CD4-positive, alpha-beta T cell treated with Interleukin-17A for 4 hours (primary cell): ENCODE measurements at regions not wholly inside any gene's neighbourhood (a gene's known extent, or its start where the extent isn't known, plus 50 kb on each side); places are given as distances from the start of the nearest gene placed in this dataset.
"Not testable (repeated sequence)": the region's sequence is repeated elsewhere in the genome, so short reads cannot be mapped to it uniquely, and the experiment has no call there.

Experiments
- DNase-seq: peaks from one replicate; pipeline ENCODE4 v3.0.0-alpha.2; 2020; ENCODE audit warnings: mixed read lengths

DNA sequence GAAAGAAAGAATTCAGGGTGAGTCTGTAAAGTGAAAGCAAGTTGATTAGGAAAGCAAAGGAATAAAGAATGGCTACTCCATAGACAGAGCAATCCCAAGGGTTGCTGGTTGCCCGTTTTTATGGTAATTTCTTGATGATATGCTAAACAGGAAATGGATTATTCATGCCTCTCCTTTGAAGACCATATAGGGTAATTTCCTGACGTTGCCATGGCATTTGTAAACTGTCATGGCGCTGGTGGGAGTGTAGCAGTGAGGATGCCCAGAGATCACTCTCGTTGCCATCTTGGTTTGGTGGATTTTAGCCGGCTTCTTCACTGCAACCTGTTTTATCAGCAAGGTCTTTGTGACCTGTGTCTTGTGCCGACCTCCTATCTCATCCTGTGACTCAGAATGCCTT lies 287.4 kb upstream of the ERCC4 start:
- not testable (repeated sequence) for DNase-seq

DNA sequence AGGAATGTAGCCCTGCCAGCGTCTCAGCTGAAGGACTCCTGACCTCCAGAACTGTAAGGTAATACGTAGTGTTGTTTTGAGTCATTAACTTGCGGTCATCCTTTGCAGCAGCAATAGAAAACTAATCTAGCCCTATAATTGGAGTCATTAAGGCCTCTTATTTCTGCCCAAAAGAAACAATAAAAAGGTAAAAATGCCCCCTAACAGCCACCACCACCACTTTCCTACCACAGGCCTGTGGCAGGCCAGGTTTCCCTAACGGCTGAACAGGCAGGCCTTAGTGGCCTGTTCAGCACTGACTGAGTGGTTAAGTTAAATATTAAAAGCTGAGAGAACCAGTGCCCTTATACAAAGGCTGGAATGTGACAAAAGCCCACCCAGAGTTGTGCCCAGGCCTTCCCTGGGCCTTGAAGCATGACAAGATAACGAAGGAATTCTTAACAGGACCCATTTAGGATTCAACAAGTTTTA lies 286.5 kb upstream of the ERCC4 start:
- DNase-seq, result no peak

DNA sequence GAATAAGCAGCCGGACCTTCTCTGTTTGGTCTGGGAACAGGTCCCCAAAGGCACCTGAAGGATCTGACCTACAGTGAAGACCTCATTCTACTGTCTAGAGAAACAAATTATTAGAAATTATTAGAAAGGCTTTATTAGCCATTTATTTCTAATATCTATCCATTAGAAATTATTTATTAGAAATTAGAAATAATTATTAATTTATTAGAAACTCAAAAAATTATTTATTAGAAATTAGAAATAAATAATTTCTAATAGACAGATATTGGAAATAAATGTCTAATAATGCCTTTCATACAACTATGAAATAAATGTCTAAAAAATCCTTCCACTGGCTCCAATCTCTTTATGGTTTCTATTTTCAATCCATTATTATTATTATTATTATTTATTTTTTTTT lies 285.7 kb upstream of the ERCC4 start:
- no peak for DNase-seq

DNA sequence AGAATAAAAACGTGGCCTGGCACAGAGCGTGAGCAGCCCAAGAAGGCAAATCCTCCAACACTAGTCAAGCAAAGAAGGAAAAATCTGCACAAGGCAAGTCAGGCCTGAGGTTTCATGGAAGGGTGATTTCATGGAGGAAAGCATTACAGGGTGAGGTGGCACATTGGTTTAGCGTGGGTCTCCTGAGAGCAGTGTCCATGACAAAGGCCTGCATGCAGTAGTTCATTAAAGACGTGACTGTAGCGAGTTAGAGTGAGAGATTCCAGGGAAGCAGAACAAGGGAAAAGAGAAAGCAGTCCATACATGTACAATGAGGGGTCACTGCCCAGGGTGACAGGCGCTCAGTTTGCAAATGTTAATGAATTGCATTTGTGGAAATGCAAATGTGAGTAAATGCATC lies 285.0 kb upstream of the ERCC4 start:
- DNase-seq, result no peak

DNA sequence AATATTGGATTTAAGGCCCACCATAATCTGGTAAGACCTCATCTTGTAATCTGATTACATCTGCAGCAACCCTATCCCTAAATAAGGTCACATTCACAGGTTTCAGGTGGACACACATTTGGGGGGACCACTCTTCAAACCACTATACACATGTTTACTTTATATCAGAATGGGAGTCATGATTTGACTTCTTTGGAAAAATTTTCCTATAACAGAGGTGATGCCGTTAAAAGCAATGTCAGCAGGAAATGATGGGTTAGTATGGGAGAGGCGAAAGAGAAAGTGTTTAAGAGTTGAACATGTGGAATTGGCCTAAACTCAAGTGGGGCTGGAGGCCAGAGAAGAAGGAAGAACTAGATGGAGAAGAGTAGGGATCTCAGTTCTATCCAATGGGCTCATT lies 281.7 kb upstream of the ERCC4 start:
- DNase-seq, result no peak

DNA sequence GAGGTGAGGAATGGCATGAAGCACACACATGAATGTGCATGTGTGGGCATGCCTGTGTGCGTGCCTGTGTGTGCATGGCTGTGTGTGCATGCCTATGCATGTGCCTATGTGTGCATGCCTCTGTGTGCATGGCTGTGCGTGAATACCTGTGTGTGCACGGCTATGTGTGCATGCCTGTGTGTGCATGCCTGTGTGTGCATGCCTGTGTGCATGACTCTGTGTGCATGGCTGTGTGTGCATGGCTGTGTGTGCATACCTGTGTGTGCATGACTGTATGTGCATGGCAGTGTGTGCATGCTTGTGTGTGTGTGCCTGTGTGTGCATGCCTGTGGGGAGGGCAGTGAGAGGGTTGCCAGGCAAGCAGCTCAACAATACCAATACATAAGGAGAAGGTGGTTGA lies 276.5 kb upstream of the ERCC4 start:
- DNase-seq, result no peak

DNA sequence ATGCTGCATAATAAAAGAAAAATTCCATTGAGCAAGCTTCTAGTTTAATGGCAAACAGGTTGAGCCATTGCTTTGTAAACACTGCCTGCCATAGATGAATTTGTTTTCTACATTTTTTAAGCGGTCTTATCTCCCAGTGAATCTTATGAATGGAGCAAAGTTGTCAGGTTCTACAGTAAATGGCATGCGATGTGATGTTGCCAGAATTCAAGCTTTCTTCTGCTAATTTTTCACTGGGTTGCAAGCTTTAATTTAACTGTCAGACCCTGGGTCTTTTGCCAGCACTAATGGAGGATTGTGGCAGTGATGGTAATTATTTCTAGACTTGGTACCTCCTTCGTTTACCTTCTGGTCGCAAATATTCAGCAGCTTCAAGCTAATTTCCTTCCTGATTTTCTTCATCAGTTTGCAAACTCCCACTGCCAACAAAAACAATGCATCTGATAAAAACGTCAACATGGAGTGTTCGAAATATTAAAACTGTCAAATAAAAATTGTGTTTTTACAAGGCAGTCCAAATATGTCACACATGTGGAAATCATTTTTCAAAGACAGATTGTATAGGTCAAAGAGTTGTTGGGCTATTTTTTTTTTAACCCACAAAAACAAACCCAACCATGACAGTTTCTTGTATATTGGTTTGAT lies 274.2 kb upstream of the ERCC4 start:
- DNase-seq, result no peak

DNA sequence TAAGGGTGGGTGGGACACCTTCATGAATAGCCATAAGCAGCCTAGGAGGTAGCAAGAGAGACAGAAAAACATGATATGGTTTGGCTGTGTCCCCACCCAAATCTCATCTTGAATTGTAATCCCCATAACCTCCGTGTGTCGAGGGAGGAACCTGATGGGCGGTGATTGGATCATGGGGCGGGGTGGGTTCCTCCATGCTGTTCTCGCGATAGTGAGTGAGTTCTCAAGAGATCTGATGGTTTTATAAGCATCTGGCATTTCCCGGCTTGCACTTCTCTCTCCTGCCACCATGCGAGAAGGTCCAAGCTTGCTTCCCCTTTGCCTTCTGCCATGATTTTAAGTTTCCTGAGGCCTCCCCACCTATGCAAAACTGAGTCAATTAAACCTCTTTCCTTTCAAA lies 259.1 kb upstream of the ERCC4 start:
- DNase-seq, result no peak

DNA sequence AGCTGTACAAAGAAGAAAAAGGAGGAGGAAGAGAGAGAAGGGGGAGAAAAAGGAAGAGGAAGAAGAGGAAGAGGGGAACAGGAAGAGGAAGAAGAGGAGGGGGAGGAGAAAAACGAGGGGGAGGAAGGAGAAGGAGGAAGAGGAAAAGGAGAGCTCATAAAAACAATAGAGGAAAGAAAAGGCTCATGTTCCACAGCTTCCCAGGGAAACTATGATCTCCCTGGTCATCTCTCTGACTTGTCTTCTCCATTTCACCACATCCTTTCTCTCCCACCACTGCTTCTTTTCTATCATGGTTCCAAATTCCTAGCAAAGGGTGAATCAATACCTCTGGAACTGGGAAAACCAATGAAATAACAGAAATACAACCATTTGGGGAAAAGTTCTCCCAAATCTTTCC lies 254.1 kb upstream of the ERCC4 start:
- DNase-seq, result no peak

DNA sequence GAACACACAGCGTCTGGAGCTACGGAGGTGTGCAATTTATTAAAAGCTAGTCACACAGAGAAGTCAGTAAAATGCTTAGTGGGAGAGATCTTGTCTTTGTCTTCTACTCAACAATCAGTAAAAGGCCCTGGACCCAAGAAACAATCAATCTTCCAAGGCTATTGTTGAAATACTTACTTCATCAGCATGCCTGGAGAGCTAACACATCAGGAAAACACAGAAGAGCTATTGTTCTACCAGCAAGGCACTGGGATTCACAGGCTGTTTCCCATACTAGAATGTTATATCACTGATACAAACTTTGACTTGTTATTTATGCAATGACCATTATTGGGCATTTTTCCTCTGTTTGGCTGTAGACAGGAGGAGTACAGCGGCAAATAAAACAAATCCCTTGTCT lies 247.8 kb upstream of the ERCC4 start:
- no peak for DNase-seq

DNA sequence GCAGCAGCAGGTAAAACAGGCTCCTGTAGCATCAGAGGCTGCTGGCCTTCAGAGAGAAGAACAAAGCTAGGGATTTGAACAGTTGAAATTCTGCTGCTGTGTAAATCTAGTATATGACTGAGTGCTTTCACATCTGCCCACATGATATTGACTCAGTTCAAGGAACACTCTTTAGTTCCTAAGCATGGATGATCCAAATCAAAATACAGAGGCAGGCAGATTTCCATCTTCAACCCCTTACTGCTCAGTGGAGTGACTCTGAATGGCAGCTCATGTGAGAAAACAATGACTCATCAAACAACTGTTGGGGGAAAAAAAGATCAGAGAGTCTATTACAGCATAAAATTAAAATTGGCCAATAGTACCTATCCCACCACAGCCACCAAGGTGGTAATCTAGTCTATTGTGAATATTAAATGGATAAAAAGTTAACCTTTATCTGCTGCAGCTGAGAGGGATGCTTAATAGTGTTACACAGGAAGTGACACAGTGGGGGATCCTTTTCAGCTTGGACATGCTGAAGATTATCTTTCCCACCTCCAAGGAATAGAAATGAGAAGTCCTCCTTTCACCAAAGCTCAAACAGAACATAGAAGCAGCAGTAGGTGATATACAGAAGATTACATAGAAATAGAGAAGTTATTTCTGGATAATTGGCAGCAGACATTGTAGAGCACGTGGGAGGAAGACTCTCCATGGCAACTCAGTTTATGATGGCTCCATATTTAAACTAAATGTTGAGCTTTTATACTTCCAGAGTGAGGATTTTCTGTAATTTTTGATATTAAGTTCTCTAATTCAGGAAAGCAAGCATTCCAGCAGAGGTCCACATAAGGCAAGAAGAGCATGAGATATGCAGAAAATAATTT lies 239.7 kb upstream of the ERCC4 start:
- DNase-seq, result no peak

DNA sequence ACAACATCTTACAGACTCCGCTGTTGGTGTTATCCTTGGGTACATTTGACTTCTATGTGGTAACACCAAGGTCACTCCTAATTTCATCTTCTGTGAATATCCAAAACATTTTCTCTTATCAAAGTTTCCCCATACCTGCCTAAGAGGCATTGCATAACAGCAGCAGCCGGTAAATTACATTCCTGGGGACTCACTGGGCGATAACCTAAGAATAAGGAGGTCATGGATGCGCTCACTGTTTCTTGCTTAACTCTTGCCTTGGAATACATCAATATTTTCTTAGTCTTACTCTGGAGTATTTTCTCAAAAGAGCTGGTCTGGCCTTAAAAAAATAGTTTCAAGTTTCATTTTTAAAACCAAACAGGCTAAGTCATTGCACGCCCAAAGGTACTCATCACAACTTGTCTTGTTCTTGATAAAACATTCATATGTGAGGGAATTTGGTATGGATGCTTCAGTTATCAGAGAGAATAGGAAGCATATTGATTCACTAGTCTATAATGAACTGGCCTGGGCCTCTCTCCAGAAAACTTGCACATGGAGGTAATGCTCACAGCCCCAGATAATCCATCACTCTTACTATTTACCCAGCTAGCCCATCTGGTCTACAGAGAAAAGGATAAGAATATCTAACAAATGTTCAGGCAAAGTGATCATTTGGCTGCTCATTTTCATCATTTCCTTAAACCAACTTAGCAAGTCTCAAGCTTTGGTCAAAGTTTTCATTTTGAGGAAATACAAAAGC lies 235.0 kb upstream of the ERCC4 start:
- DNase-seq, result no peak

DNA sequence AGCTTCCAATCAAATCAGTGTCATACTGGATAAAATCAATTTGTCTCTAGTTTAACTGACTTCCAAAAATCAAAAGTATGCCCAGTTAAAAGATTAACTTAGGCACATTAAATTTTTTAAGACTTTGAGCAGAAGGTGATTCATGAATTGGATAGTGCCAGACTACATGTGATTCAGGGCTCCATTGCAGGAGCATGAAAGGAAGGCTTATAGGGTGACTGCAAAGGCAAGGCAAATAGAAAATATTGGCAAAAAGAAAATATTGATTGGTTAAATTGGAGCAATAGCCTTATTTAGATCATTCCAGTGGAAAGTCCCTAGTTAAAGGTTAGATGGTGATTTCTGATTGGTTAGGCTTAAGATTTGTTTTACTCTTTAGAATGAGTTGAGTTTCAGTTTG lies 223.9 kb upstream of the ERCC4 start:
- DNase-seq, result no peak

DNA sequence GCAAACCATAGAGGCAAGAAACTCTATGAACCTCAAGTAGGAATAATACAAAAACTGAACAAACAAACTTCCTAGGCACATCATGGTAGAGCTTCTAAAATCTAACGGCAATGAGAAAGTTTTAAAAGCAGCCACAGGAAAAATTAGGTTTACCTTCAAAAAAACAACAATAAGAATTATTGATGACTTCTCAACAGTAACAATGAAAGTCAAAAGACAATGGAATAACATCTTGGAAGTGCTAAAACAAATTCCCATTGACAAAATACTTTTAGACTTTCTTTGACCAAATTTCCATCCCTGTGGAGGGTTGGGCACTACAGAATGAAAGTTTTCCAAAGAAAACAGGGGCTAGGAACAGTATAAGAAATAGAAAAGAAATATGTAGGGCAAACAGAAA lies 222.9 kb upstream of the ERCC4 start:
- DNase-seq, result no peak

DNA sequence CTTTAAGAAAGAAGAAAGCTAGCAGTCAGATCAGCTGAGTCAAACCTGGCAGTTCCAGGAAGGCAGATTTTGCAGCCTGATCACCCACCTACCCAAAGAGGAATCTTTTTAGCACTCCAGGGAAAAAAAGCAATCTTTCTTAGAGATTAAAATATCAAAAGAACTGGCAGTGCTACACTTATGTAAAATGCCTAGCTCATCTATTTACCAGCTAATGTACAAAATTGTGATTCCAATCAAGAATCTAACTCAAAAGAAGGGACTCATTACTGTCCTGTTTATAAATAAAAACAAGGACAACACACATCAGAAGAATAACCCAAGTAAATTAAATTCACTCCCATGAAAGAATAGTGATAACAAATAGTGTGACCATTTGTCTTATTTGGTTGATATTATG lies 222.4 kb upstream of the ERCC4 start:
- DNase-seq, result no peak

DNA sequence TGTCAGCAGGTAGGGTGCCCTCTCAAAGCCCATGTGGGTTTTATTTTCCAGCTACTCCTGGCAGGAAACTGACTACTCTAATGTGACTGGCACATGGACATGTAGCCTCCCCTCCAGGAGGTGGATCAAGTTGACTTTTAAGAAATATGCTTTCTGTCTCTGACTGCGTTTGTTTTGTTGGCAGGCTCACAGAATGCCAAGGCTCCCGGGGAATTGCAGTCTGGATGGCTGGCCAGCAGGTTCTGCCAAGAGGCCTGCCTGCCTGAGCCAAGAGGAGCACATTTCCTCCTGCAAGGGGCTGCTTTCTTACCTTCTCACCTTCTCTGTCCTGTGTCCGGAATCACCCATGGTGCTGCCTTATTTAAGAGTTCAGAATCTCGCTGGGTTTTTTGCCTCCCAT lies 217.3 kb upstream of the ERCC4 start:
- DNase-seq, result no peak

DNA sequence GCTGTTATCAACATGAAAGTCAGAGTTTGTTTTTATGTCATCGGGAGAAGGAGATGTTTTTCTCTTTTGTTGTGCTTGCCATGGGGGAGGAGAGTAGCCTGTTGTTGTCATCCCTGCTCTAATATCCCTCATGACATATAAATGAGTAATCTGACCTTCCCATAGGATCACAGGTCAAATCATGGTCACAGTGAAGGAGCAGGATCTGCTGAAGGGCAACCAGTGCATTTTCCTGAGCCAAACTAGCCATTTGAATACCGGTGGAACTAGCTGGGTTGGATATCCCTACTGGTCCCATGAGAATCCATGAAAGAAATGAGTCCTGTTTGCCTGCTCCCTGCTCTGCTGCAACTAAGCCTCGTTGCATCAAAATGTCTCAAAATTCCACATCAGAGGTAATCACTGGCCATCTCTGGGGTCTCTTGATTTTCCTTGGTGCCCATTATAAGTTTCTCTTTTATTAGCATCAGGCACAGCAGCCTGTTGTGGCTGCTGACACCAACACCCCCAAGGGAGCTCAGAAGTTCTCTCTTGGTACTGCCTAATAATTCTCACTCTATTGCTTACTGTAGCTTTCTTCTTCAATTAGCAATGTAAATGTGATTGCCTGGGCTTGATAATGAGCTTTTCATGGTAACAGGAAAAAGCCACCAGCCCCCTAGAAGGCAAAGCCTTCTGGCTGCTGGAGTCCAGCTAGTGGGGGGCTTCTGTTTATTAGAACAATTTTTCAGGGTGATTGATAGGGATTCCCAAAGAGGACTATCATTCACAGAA lies 211.4 kb upstream of the ERCC4 start:
- DNase-seq, result no peak

DNA sequence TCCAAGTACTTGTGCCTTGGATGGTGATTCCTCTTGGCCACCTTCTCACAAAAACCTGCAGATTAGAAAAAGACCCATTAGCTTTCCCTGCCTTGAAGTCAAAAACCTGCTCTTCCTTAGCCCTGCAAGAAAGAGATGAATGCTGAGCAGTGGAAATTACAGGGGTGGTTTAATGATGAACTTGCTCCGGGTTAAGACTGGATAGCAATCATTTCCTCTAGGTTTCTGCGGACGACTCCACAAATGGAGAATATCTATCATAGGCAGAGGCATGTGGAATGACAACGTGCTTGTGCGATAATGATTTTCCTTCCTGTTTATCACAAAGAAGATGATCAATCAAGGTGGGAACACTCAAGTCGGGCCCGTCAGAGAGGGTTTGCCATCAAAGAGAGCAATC lies 201.2 kb upstream of the ERCC4 start:
- no peak for DNase-seq

DNA sequence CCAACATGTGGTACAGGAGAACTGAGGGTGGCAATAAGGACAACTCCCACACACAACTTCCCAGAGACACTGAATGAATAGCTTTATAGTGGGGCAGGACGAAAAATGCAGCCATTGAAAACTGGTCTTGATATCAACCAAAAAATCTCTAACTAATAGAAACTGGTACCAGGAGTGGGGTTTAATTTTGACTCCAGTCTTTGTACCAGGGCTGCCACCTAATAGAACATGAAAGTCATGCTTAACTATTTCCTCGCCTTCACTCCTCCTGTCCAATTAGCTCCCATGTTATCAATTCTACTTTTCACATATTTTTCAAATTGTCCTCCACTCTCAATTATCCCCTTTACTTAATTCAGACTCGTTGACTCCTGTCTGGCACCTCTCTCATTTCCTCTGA lies 192.0 kb upstream of the ERCC4 start:
- DNase-seq, result no peak

DNA sequence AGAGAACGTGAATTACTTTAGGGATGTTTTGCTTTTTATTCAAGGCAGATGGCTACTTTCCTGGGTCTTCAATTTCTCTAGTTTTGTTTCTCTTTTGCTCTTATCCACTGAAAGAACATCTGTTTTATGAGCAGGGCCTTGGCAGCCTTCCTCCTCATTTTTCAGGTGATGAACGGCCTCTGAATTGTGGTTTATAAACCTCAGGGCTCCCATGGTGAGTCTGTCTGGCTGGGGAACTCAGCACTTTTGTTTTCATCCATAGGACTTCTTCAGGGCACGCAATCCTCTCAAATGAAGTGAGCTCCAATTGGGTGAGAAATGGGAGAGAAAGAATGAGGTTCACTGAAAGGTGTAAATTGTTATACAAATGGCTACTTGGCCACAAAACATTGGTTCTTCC lies 186.4 kb upstream of the ERCC4 start:
- DNase-seq, result no peak

DNA sequence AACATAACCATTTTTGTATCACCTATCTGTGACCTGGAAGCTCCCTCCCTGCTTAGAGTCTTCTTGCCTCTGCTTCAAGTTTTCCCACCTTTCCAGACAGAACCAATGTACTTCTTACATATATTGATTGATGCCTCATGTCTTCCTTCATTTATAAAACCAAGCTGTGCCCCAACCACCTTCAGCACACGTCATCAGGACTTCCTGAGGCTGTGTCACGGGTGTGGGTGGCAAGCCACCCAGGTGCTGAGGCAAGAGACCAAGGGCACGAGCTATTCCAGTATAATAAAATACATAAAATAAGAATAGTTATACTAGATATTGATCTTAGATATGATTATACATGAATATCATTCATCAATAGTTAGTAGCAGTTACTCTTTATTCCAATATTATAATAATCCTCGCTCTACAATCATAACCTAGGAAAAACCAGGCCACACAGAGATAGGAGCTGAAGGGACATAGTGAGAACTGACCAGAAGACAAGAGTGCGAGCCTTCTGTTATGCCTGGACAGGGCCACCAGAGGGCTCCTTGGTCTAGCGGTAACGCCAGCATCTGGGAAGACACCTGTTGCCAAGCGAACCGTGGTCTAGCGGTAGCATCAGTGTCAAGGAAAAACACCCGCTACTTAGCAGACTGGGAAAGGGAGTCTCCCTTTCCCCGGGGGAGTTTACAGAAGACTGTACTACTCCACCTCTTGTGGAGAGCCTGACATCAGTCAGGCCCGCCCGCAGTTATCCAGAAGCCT lies 180.2 kb upstream of the ERCC4 start:
- not testable (repeated sequence) for DNase-seq

DNA sequence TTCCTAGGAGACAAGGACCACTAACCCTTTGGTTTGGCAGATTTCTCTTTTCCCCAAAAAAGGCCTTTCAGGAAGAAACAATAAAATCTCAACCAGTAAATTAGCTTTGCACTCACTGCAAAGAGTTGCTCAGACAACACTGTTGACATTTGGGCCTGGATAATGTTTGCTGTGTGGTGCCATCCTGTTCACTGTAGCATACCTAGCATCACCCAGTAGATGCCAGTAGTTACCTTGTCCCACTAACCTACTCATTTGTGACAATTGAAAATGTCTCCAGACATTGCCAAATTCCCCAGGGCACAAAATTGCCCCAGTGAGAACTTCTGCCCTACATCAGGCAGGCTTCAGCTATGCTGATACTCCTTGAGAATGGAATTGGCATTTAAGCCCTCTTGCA lies 177.0 kb upstream of the ERCC4 start:
- no peak for DNase-seq
